ENCODE measurements at regions not wholly inside any gene's neighbourhood (a gene's known extent, or its start where the extent isn't known, plus 50 kb on each side); places are given as distances from the start of the nearest gene placed in this dataset.

DNA sequence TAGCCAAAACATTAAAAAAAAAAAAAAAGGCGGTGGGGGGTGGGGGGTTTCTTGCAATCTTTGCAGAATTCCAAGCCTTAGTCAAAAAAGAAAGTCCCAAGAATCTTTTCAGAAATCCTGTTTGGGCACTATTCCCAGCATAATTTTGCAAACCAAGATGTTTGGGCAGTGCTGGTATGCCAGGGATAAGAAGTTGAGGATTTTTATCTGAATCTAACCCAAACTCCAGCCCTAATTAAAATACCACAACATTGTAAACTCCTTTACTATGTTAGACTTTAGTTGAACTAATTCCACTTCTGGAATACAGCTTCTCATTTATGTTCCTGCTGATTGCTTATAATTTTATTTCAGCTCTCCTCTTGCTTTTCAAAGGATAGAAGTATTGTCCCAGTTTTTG lies 504.1 kb upstream of the ADGRL2 start:
- TF ChIP-seq, protein P1, sequence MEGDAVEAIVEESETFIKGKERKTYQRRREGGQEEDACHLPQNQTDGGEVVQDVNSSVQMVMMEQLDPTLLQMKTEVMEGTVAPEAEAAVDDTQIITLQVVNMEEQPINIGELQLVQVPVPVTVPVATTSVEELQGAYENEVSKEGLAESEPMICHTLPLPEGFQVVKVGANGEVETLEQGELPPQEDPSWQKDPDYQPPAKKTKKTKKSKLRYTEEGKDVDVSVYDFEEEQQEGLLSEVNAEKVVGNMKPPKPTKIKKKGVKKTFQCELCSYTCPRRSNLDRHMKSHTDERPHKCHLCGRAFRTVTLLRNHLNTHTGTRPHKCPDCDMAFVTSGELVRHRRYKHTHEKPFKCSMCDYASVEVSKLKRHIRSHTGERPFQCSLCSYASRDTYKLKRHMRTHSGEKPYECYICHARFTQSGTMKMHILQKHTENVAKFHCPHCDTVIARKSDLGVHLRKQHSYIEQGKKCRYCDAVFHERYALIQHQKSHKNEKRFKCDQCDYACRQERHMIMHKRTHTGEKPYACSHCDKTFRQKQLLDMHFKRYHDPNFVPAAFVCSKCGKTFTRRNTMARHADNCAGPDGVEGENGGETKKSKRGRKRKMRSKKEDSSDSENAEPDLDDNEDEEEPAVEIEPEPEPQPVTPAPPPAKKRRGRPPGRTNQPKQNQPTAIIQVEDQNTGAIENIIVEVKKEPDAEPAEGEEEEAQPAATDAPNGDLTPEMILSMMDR (IDR thresholded peaks at IDR 0.05), result no peak
- Mint-ChIP-seq H3K4me1 (ENCODE audit: unreplicated experiment) (peaks cover 7% of the 10 kb centered on the region), H3K27me3 (ENCODE audit: unreplicated experiment) (no peaks in the 10 kb centered on the region), H3K27ac (ENCODE audit: unreplicated experiment) (no peak overlapping the region), H3K36me3 (ENCODE audit: unreplicated experiment) (no peaks in the 10 kb centered on the region), H3K4me3 (ENCODE audit: unreplicated experiment) (no peak overlapping the region), H3K9me3 (ENCODE audit: unreplicated experiment) (no peaks in the 10 kb centered on the region)
- DNase-seq (ENCODE audit: extremely low spot score, unreplicated experiment), result no peak

DNA sequence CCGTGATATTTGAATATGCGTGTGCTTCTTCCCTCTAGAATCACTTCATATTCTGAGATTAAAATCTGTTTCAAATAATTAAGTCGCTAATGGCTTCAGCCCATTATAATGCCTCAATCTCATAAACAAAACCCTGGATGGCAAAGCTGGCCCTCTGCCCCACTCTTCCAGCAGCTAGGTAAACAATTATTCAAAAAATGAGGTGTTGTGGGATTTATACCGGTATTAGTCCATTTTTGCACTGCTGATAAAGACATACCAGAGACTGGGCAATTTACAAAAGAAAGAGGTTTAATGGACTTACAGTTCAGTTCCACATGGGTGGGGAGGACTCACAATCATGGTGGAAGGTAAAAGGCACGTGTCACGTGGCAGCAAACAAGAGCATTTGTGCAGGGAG lies 510.4 kb upstream of the ADGRL2 start:
- TF ChIP-seq, protein P1 (IDR thresholded peaks at IDR 0.05), result no peak
- no peaks in the 10 kb centered on the region for H3K27me3 Mint-ChIP-seq (ENCODE audit: unreplicated experiment)
- H3K27ac Mint-ChIP-seq (ENCODE audit: unreplicated experiment), result no peak overlapping the region
- no peak overlapping the region for H3K4me3 Mint-ChIP-seq (ENCODE audit: unreplicated experiment)
- H3K9me3 Mint-ChIP-seq (ENCODE audit: unreplicated experiment), result no peaks in the 10 kb centered on the region
- no peaks in the 10 kb centered on the region for H3K36me3 Mint-ChIP-seq (ENCODE audit: unreplicated experiment)
- no peaks in the 10 kb centered on the region for H3K4me1 Mint-ChIP-seq (ENCODE audit: unreplicated experiment)
- no peak for DNase-seq (ENCODE audit: extremely low spot score, unreplicated experiment)

DNA sequence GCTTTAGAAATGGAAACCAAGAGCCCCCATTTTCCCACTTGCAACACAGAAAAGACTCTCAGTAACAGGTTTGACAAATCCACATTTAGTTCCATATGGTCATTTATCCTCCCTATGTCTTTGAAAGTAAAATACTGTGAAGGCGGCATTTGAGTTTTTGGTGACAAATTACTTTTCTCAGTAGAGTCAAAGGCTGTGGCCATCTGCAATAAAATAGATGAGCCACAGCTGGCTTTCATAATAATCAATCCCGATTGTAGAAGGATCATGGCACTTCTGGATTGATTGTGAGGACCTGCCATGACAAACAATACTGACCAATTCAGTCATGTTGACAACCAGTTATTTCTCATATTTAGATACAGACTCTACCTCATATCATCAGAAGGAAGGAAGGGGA lies 512.0 kb upstream of the ADGRL2 start:
- TF ChIP-seq, protein P1 (IDR thresholded peaks at IDR 0.05), result no peak
- no peaks in the 10 kb centered on the region for H3K9me3 Mint-ChIP-seq (ENCODE audit: unreplicated experiment)
- H3K4me1 Mint-ChIP-seq (ENCODE audit: unreplicated experiment), result no peaks in the 10 kb centered on the region
- no peak overlapping the region for H3K4me3 Mint-ChIP-seq (ENCODE audit: unreplicated experiment)
- no peak overlapping the region for H3K27ac Mint-ChIP-seq (ENCODE audit: unreplicated experiment)
- H3K36me3 Mint-ChIP-seq (ENCODE audit: unreplicated experiment), result no peaks in the 10 kb centered on the region
- no peak for DNase-seq (ENCODE audit: extremely low spot score, unreplicated experiment)
- no peaks in the 10 kb centered on the region for H3K27me3 Mint-ChIP-seq (ENCODE audit: unreplicated experiment)

DNA sequence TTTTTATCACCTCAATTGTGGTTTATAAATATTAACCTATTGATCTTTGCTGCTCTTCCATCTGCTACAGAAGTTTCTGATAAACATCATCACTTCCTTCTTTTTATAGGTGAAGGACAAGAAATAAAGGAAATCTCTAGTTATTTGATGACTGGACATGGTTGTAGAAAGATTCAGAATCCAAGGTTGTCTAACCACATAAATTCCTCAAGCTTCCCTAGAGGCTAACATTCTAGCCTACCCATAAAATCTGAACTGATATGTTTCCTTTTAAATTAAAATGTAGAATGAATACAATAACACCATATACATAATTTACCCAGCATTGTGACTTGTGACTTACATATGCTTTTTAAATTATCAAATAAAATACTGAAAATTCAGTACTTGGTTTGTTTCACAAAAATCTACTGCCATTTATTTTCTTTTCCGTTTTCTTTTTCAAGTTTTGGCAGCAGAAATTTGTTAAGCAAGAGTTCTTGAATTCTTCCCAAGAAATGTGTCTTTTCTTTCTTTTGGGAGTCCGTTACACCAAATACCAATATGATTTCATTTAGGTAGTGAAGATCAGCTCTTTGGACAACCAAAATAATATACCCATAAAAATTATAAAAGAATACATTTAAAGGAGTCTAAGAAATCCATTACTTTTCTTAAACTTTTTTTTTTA lies 513.2 kb upstream of the ADGRL2 start:
- Mint-ChIP-seq H3K36me3 (ENCODE audit: unreplicated experiment) (no peaks in the 10 kb centered on the region), H3K9me3 (ENCODE audit: unreplicated experiment) (no peaks in the 10 kb centered on the region), H3K27ac (ENCODE audit: unreplicated experiment) (no peak overlapping the region), H3K4me1 (ENCODE audit: unreplicated experiment) (no peaks in the 10 kb centered on the region), H3K27me3 (ENCODE audit: unreplicated experiment) (no peaks in the 10 kb centered on the region), H3K4me3 (ENCODE audit: unreplicated experiment) (no peak overlapping the region)
- TF ChIP-seq, protein P1 (IDR thresholded peaks at IDR 0.05), result no peak
- DNase-seq (ENCODE audit: extremely low spot score, unreplicated experiment), result no peak

DNA sequence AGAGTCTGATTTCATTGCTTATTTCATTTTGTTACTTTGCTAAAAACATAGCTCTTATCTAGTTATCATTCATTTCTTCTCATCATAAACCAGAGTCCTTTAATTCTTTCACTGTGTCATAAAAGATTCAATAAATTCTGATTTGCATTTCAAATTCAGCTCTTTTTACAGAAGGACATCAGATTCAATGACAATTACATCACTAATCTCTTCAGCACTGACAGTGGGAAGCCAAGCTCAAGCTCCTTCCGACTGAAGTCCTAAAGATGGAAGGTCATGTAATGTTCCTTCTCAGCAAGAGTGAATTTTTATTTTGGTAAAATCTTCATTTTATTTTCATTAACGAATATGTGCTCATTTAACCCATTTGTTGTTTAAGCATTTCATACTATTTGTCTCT lies 530.7 kb upstream of the ADGRL2 start:
- no peak overlapping the region for H3K4me3 Mint-ChIP-seq (ENCODE audit: unreplicated experiment)
- peaks cover 13% of the 10 kb centered on the region for H3K4me1 Mint-ChIP-seq (ENCODE audit: unreplicated experiment)
- H3K27ac Mint-ChIP-seq (ENCODE audit: unreplicated experiment), result no peak overlapping the region
- DNase-seq (ENCODE audit: extremely low spot score, unreplicated experiment), result no peak
- TF ChIP-seq, protein P1 (IDR thresholded peaks at IDR 0.05), result no peak
- H3K36me3 Mint-ChIP-seq (ENCODE audit: unreplicated experiment), result no peaks in the 10 kb centered on the region
- no peaks in the 10 kb centered on the region for H3K27me3 Mint-ChIP-seq (ENCODE audit: unreplicated experiment)
- no peaks in the 10 kb centered on the region for H3K9me3 Mint-ChIP-seq (ENCODE audit: unreplicated experiment)
